H1 (cell line): ENCODE measurements at regions not wholly inside any gene's neighbourhood (a gene's known extent, or its start where the extent isn't known, plus 50 kb on each side); places are given as distances from the start of the nearest gene placed in this dataset.

Experiments used
- CTCF ChIP-seq, 3 experiments: IDR thresholded peaks; 1 replicate in 2 of 3; 2 replicates in 1 of 3; pipeline versions ENCODE4 v1.5.1 to v1.6.1; 2011; ENCODE audit warnings: low read length in 3 of 3, mild to moderate bottlenecking in 3 of 3, inconsistent platforms in 2 of 3, low read depth in 1 of 3, moderate library complexity in 1 of 3; ENCODE audit not compliant: insufficient read depth in 1 of 3; ENCODE audit errors: control extremely low read depth in 1 of 3
- EP300 ChIP-seq, 2 experiments: IDR thresholded peaks; 1 replicate in 1 of 2; 2 replicates in 1 of 2; pipeline ENCODE4 v1.6.1; 2011 to 2012; ENCODE audit warnings: low read depth in 2 of 2, low read length in 2 of 2, mild to moderate bottlenecking in 2 of 2, borderline replicate concordance in 1 of 2, inconsistent platforms in 1 of 2, moderate library complexity in 1 of 2

DNA sequence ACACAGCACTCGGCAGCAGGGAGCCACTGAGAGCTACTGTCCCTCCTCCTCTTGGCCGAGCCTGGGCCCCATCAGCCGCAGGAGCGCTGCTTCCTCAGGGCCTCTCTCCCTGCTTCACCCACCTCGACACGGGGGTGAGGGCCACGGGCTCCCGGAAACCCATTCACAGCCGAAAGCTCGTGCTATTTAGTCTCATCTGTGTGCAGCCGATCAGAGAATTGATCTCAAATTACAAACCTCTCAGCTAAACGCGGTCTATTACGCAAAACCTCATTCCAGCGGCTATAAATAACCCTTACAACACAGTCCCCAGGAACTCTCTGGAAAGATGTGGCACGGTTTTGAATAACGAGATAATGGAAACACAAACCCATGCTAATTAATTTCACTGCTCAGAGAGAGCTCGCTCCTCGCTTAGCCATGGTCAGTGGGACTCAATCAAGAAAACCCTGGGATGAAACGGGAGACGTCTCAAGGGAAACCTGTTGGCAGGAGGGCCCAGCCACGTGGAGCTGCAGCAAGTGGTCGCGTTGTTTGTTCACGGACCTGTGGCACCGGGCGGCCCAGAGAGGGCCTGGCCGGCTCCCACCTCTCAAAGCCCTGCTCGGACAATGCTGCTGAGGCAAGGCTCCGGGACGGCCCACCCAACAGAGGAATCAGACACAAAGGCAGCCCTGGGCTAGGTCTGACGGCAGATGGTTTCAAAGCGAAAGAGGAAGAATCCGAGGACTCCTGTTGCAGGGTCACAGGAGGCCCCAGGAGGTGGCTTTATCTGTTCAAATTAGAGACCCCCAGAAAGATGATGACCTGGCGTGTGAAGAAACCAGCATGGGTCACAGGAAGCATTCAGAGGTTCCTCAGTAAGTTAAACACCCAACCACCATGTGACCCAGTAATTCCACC, 210.5 kb downstream of the CTTN start:
- TF ChIP-seq CTCF (IDR thresholded peaks at IDR 0.05; ENCODE audit: control extremely low read depth in 1 of 3, insufficient read depth in 1 of 3, low read depth in 1 of 3, low read length in 3 of 3) = no peak
- no peak for TF ChIP-seq EP300 (IDR thresholded peaks at IDR 0.05; ENCODE audit: borderline replicate concordance in 1 of 2, low read depth in 2 of 2, low read length in 2 of 2)
